ENCODE measurements at regions not wholly inside any gene's neighbourhood (a gene's known extent, or its start where the extent isn't known, plus 50 kb on each side); places are given as distances from the start of the nearest gene placed in this dataset.

- TF ChIP-seq CTCF (IDR thresholded peaks at IDR 0.05) (no peak), POLR2A (IDR thresholded peaks at IDR 0.05) (no peak)
Measured at GRCh38 chr18:78612801-78613200, 366.8 kb upstream of the SALL3 start.

Data from vagina (tissue), 2 donors.